ENCODE measurements at regions not wholly inside any gene's neighbourhood (a gene's known extent, or its start where the extent isn't known, plus 50 kb on each side); places are given as distances from the start of the nearest gene placed in this dataset.
"Not testable (repeated sequence)": the region's sequence is repeated elsewhere in the genome, so short reads cannot be mapped to it uniquely, and the experiment has no call there.

DNA sequence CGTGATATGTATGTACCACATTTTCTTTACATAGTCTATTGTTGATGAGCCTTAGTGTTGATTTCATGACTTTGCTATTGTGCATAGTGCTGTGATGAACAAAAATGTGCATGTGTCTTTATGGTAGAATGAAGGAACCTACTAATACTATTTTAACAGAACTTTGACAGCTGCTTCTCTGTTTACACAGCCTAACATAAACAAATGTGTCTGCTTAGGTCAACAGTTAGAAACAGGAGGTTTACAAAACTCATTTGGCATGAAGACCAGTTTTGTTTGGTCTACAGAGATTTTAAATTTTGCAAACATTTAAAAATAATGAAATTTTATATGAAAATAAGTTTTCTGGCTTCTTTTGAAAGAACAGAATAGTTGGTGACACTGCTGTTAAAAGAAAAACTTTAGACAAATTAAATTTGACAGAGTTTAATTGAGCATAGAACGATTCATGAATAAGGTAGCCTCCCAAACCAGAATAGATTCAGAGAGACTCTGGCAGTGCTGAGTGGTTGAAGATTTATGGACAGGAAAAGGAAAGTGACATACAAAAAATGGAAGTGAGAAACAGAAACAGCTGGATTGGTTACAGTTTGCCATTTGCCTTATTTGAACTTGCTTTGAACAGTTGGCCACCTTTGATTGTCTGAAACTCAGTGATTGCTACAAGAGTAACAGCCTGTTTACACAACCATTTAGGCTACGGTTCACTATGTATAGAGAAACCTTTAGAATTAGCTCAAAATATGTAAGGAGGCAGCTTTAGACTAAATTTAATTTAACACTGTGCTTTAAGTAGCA is 715.8 kb upstream of the HS3ST5 start:
- H3K36me3 ChIP-seq: no peaks in the 10 kb centered on the region
- TF ChIP-seq POLR2A (IDR thresholded peaks at IDR 0.05) (no peak), EP300 (IDR thresholded peaks at IDR 0.05) (no peak), POLR2AphosphoS5 (IDR thresholded peaks at IDR 0.05) (no peak)
- WGBS, 2 donors: 43% methylated on average over 3 of the region's 3 CpGs

DNA sequence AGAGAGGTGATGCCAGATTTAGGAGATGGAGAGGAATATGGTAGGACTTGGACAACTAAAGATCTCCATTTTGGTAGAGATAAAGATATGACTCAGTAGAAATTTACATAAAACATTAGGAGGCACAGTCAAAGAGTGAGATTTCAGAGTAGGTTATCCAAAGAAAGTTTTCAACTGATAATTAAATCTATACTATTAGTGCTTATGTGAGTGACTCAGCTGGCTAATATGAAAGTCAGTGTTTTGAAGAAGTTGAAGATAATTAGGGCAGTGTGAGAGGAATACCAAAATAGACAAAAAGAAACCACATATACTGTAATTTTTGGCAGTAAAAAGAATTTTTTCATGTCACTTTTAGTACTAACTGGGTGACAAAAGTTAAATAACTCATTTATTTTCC is 712.8 kb upstream of the HS3ST5 start:
- intact Hi-C loops (cut with DNase I): no loop called here
- TF ChIP-seq POLR2A (IDR thresholded peaks at IDR 0.05) (no peak), POLR2AphosphoS5 (IDR thresholded peaks at IDR 0.05) (no peak), EP300 (IDR thresholded peaks at IDR 0.05) (no peak)
- TF ChIP-seq, protein P1, sequence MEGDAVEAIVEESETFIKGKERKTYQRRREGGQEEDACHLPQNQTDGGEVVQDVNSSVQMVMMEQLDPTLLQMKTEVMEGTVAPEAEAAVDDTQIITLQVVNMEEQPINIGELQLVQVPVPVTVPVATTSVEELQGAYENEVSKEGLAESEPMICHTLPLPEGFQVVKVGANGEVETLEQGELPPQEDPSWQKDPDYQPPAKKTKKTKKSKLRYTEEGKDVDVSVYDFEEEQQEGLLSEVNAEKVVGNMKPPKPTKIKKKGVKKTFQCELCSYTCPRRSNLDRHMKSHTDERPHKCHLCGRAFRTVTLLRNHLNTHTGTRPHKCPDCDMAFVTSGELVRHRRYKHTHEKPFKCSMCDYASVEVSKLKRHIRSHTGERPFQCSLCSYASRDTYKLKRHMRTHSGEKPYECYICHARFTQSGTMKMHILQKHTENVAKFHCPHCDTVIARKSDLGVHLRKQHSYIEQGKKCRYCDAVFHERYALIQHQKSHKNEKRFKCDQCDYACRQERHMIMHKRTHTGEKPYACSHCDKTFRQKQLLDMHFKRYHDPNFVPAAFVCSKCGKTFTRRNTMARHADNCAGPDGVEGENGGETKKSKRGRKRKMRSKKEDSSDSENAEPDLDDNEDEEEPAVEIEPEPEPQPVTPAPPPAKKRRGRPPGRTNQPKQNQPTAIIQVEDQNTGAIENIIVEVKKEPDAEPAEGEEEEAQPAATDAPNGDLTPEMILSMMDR (IDR thresholded peaks at IDR 0.05): no peak

More for the DNA sequence above, 715.8 kb upstream of the HS3ST5 start:
- no peak overlapping the region for H3K27ac ChIP-seq
- DNase-seq: no peak
- H3K9me3 ChIP-seq: no peaks in the 10 kb centered on the region
- H3K4me3 ChIP-seq: no peak overlapping the region
- H3K27me3 ChIP-seq: no peaks in the 10 kb centered on the region
- H3K4me1 ChIP-seq: no peaks in the 10 kb centered on the region
- intact Hi-C loops (cut with DNase I): no loop called here

DNA sequence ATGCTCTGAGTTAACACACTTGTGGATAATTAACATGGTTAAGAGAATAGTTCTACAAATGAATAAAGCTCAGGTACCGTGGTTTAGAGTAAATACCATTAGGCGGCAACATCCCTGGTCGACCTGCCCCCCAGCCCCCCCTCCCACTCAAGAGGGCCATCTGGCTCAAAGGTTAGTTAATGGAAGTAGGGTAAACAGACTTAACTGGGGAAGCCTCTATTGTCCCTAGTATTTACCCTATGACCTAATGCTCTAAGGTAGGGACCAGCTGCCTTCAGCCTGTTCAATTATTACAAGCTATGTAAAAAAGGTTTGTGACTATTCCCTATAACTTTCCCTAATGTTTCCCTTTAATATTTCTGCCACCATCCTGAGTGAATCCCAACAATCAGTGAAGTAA is 711.4 kb upstream of the HS3ST5 start:
- H3K27me3 ChIP-seq; intact Hi-C loops (cut with DNase I); H3K27ac ChIP-seq; H3K4me1 ChIP-seq; H3K4me3 ChIP-seq; DNase-seq; H3K9me3 ChIP-seq; H3K36me3 ChIP-seq: not testable (repeated sequence)
- 29 to 48% methylated on average over 3 of the region's 3 CpGs for WGBS, 2 donors

More for the DNA sequence above, 712.8 kb upstream of the HS3ST5 start:
- Histone ChIP-seq H3K9me3 (no peaks in the 10 kb centered on the region), H3K4me3 (no peak overlapping the region), H3K27ac (no peak overlapping the region), H3K4me1 (no peaks in the 10 kb centered on the region), H3K27me3 (no peaks in the 10 kb centered on the region), H3K36me3 (no peaks in the 10 kb centered on the region)
- no peak for DNase-seq

DNA sequence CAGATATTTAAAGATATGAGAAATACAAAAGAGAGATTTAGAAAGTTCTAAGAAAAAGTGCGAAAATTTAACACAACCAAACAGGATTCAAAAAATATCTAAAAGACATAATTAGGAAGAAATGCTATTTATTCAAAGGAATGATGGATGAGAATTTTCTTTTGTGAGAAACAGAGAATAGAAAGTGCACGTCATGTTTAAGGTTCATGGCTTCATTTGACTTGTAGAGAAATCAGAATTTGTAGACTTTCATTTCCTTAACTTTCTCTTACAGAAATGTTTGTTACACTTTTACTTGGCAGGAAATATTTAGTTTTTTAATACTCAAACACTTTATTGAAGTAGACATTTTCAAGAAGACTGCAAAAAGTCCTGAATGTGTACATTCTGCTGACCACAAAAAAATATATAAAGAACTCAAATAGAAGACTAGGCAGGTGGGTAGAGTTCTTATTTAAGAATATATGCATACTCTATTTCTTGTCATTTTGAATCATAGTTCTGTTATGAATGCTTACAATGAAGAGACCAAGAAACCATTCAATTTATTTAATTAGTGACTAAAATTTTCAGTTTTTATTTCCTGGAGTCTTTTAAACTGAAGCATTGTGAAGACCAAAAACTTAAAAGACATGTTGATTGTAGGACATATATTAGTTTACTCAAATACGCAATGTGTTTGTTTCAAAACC is 710.5 kb upstream of the HS3ST5 start:
- Histone ChIP-seq H3K27ac (no peak overlapping the region), H3K4me1 (no peaks in the 10 kb centered on the region), H3K9me3 (no peaks in the 10 kb centered on the region), H3K27me3 (no peaks in the 10 kb centered on the region), H3K4me3 (no peak overlapping the region), H3K36me3 (no peaks in the 10 kb centered on the region)
- DNase-seq: no peak
- intact Hi-C loops (cut with DNase I): no loop called here
- WGBS, 2 donors: 87 to 88% methylated on average over 3 of the region's 3 CpGs
- TF ChIP-seq EP300 (IDR thresholded peaks at IDR 0.05) (no peak), POLR2AphosphoS5 (IDR thresholded peaks at IDR 0.05) (no peak), POLR2A (IDR thresholded peaks at IDR 0.05) (no peak)
- TF ChIP-seq, protein P1 (IDR thresholded peaks at IDR 0.05): no peak

DNA sequence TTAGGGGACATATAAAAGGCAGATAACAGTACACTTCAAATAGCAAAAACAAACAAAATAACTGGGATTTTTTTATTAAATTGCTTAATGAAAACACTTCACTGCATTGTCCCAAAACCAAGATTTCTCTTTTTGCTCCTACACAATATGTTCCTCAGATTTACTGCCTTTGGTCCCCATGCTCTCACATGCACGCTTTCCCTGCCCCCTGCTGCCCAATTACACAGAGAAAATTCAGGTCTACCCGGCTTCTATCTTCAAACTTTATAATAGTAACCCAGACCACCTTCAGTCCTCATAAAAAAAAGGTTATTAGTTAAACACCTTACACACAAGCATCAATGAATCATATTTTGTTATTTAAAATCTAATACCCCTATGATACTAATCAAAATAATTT is 673.8 kb upstream of the HS3ST5 start:
- Histone ChIP-seq H3K4me3 (no peak overlapping the region), H3K36me3 (no peaks in the 10 kb centered on the region), H3K9me3 (no peaks in the 10 kb centered on the region), H3K4me1 (no peaks in the 10 kb centered on the region), H3K27me3 (no peaks in the 10 kb centered on the region), H3K27ac (no peak overlapping the region)
- intact Hi-C loops (cut with DNase I): no loop called here
- WGBS, 2 donors: 48 to 69% methylated on average over 2 of the region's 2 CpGs
- TF ChIP-seq POLR2A (IDR thresholded peaks at IDR 0.05) (no peak), EP300 (IDR thresholded peaks at IDR 0.05) (no peak), POLR2AphosphoS5 (IDR thresholded peaks at IDR 0.05) (no peak)
- TF ChIP-seq, protein P1 (IDR thresholded peaks at IDR 0.05): no peak
- no peak for DNase-seq
